ENCODE measurements at regions not wholly inside any gene's neighbourhood (a gene's known extent, or its start where the extent isn't known, plus 50 kb on each side); places are given as distances from the start of the nearest gene placed in this dataset.
"Not testable (repeated sequence)": the region's sequence is repeated elsewhere in the genome, so short reads cannot be mapped to it uniquely, and the experiment has no call there.

DNA sequence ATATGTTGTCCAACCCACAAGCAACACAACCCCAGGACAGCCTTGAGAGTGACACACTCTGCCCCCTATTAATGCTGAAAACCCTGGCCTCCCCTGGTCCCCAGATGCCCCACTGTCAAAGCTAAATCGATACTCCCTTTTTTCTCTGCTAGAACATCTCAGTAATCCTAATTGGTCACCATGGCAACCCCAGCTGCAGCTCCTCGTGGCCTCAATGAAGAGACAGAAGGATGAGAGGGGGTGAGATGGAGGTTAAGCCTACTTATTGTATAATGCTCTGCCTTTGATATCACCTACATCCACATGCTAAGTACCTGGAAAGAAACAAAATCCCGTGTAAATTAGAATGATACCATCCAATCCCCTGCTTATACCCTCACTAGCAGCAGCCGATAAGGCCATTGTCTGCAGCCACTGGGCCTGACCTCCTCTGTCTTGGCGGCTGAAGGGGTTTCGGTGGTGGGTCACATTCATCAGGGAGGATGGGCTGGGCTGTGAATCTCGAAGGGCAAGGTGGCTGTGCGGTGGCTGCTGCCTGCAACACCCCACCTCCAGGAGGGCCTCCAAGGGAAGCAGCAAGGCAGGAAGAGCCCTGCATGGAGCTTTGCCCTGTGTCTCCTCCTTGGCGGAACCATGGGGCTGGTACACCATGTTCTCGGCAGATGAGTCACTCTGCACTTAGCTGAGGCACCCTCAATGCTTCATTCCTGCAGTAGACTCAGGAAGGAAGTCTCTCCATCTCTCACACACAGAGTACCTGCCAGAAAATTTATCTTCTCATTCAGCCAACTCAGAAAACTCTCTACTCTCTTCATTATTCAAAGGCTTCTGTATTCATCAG, 399.5 kb downstream of the BUD13 start:
- H3K27me3 Mint-ChIP-seq: peaks cover 21% of the 10 kb centered on the region
- H3K9me3 Mint-ChIP-seq: no peaks in the 10 kb centered on the region
- no peak overlapping the region for H3K27ac Mint-ChIP-seq
- TF ChIP-seq, protein P1, sequence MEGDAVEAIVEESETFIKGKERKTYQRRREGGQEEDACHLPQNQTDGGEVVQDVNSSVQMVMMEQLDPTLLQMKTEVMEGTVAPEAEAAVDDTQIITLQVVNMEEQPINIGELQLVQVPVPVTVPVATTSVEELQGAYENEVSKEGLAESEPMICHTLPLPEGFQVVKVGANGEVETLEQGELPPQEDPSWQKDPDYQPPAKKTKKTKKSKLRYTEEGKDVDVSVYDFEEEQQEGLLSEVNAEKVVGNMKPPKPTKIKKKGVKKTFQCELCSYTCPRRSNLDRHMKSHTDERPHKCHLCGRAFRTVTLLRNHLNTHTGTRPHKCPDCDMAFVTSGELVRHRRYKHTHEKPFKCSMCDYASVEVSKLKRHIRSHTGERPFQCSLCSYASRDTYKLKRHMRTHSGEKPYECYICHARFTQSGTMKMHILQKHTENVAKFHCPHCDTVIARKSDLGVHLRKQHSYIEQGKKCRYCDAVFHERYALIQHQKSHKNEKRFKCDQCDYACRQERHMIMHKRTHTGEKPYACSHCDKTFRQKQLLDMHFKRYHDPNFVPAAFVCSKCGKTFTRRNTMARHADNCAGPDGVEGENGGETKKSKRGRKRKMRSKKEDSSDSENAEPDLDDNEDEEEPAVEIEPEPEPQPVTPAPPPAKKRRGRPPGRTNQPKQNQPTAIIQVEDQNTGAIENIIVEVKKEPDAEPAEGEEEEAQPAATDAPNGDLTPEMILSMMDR (conservative IDR thresholded peaks at IDR 0.05): no peak
- DNase-seq (ENCODE audit: extremely low spot score, unreplicated experiment): no peak
- H3K4me1 Mint-ChIP-seq (ENCODE audit: unreplicated experiment): peaks cover 8% of the 10 kb centered on the region
- no peak overlapping the region for H3K4me3 Mint-ChIP-seq
- H3K36me3 Mint-ChIP-seq: no peaks in the 10 kb centered on the region

DNA sequence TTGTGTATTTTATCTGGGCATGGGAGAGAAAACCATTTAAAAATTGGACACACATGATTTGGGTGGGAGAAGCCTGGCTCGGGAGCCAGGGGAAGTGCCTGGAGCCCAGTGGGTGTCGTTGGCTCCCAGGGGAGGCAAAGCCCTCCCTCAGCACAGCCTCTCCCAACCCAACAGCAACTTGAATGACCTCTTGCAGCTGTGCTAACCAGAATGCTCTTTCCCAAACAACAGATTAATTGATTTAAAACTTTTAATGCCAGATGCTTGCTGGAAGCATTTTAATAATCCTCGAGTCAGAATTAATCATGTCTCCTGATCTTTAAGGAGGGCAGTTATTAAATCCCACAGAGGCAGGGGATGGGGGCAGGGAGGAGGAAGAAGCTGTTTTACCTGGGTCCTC, 401.6 kb downstream of the BUD13 start:
- no peaks in the 10 kb centered on the region for H3K36me3 Mint-ChIP-seq
- TF ChIP-seq, protein P1 (conservative IDR thresholded peaks at IDR 0.05): no peak
- H3K27me3 Mint-ChIP-seq: peaks cover 25% of the 10 kb centered on the region
- peaks cover 17% of the 10 kb centered on the region for H3K4me1 Mint-ChIP-seq (ENCODE audit: unreplicated experiment)
- no peak overlapping the region for H3K4me3 Mint-ChIP-seq
- no peaks in the 10 kb centered on the region for H3K9me3 Mint-ChIP-seq
- H3K27ac Mint-ChIP-seq: no peak overlapping the region
- DNase-seq (ENCODE audit: extremely low spot score, unreplicated experiment): no peak

DNA sequence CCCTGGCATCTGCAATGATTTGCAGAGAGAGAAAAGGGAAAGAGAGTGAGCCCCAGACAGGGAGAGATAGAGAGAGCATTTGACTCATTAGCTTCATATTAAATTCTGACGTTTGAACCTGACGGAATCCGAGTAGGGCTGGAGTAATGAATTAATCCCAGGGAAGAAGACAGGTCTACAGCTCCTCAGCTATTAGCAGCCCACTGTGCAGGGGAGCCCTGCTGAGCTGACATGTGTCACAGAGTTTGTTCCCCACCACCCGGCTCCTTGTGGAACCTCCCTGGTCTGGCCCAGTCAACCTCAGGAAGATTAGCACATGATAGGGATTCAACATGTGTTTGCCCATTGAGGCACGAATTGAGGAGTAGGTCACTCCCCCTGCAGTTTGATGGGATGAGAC, 404.0 kb downstream of the BUD13 start:
- no peak overlapping the region for H3K27ac Mint-ChIP-seq
- H3K4me3 Mint-ChIP-seq: no peak overlapping the region
- no peak for DNase-seq (ENCODE audit: extremely low spot score, unreplicated experiment)
- no peaks in the 10 kb centered on the region for H3K9me3 Mint-ChIP-seq
- no peaks in the 10 kb centered on the region for H3K36me3 Mint-ChIP-seq
- peaks cover 17% of the 10 kb centered on the region for H3K4me1 Mint-ChIP-seq (ENCODE audit: unreplicated experiment)
- TF ChIP-seq, protein P1 (conservative IDR thresholded peaks at IDR 0.05): no peak
- H3K27me3 Mint-ChIP-seq: peaks cover 25% of the 10 kb centered on the region

DNA sequence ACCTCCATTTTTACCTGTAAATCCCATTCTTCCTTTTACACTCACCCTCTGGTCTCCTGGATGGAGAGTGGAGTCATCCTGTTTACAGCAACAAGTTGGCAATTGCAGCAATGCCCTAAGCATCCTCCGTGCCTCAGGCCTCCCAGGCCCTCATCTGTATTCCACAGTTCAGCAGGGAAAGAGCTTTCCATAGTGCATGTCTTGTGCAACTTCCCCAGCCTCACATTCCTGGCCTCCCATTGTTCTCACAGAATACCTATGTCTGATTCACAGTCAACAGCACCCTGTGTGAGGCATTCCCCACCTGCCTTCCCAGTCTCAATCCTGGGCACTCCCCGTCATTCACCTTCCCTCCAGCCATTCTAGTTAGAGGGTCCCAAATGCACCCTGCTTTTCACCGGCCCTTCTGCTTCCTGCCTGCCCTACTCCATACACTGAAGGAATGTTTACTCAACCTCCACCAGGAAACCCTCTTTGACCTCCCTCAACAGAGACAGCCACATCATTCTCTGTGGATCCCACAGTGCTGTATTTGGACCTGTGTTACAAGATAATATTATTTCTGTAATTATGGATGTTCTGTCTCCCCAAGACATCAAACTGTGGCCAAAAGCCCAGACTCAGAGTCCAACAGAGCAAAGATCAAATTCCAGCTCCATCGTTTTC, 405.7 kb downstream of the BUD13 start:
- TF ChIP-seq, protein P1 (conservative IDR thresholded peaks at IDR 0.05): no peak
- no peak for DNase-seq (ENCODE audit: extremely low spot score, unreplicated experiment)
- H3K36me3 Mint-ChIP-seq: no peaks in the 10 kb centered on the region
- H3K27ac Mint-ChIP-seq: no peak overlapping the region
- H3K4me3 Mint-ChIP-seq: no peak overlapping the region
- peaks cover 32% of the 10 kb centered on the region for H3K27me3 Mint-ChIP-seq
- H3K4me1 Mint-ChIP-seq (ENCODE audit: unreplicated experiment): peaks cover 9% of the 10 kb centered on the region
- no peaks in the 10 kb centered on the region for H3K9me3 Mint-ChIP-seq

- Mint-ChIP-seq H3K4me1 (ENCODE audit: unreplicated experiment) (peaks cover 9% of the 10 kb centered on the region), H3K27me3 (peaks cover 31% of the 10 kb centered on the region), H3K27ac (no peak overlapping the region), H3K36me3 (no peaks in the 10 kb centered on the region), H3K9me3 (no peaks in the 10 kb centered on the region), H3K4me3 (no peak overlapping the region)
- TF ChIP-seq, protein P1 (conservative IDR thresholded peaks at IDR 0.05): peak; percentile 33
- no peak for DNase-seq (ENCODE audit: extremely low spot score, unreplicated experiment)
Measured at GRCh38 chr11:116366451-116366850, 406.3 kb downstream of the BUD13 start.

DNA sequence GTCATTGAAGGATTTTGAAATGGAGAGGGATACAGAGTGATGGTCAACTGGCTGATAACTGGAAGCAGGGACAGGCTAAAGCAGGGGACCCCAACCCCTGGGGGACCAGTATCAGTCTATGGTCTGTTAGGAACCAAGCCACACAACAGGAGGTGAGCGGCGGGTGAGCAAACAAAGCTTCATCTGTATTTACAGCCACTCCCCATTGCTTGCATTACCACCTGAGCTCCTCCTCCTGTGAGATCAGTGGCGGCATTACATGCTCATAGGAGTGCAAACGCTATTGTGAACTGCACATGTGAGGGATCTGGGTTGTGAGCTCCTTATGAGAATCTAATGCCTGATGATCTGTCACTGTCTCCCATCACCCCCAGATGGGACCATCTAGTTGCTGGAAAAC, 407.9 kb downstream of the BUD13 start:
- not testable (repeated sequence) for H3K4me3 Mint-ChIP-seq; H3K4me1 Mint-ChIP-seq (ENCODE audit: unreplicated experiment); H3K36me3 Mint-ChIP-seq; DNase-seq (ENCODE audit: extremely low spot score, unreplicated experiment); H3K9me3 Mint-ChIP-seq; H3K27ac Mint-ChIP-seq
- H3K27me3 Mint-ChIP-seq: peaks cover 36% of the 10 kb centered on the region

Data from type B pancreatic cell (in vitro differentiated cells).